IMR-90 (cell line): ENCODE measurements at regions not wholly inside any gene's neighbourhood (a gene's known extent, or its start where the extent isn't known, plus 50 kb on each side); places are given as distances from the start of the nearest gene placed in this dataset.
A peak's percentile ranks its signal among the peaks of the same experiment; 100 is the strongest.

Source experiments
- ATAC-seq: fragments of 200-7000 bp; cut with Tn5 transposase; 2 replicates; pipeline ENCODE4 v1.9.1; 2020; ENCODE audit warnings: low read depth, mild to moderate bottlenecking, moderate library complexity
- BruUV-seq: library from RNA; stranded (reverse); fragments of 400-500 nt; replicated peaks from 2 replicates; lab custom pipeline; 2021; lab: Mats Ljungman, UMichigan
- CTCF ChIA-PET: fragments of 300-600 bp; formaldehyde crosslinking; extraction: SDS; loops from one replicate; lab custom pipeline; 2021; ENCODE audit warnings: antibody characterized with exemption; lab: Yijun Ruan, JAX
- POLR2A ChIA-PET: fragments of 300-600 bp; sonication (Branson Sonifier 250); formaldehyde crosslinking; loops from one replicate; lab custom pipeline; 2022; ENCODE audit warnings: antibody characterized with exemption; ENCODE audit not compliant: unreplicated experiment; lab: Charles Lee
- DNase-seq: peaks from one replicate; pipeline ENCODE4 v3.0.0; 2013
- H2AFZ ChIP-seq: replicated peaks from 2 replicates; pipeline ENCODE3; 2013; ENCODE audit warnings: low read length, mild to moderate bottlenecking; ENCODE audit not compliant: poor library complexity
- H2AK5ac ChIP-seq: 2 replicates; pipeline ENCODE4 v1.6.1; 2013; ENCODE audit warnings: low read depth, low read length, inconsistent platforms
- H2AK9ac ChIP-seq: replicated peaks from 2 replicates; pipeline ENCODE3; 2013; ENCODE audit warnings: mild to moderate bottlenecking, low read depth, low read length, moderate library complexity; ENCODE audit not compliant: poor library complexity
- H2BK120ac ChIP-seq: 2 replicates; pipeline ENCODE4 v1.6.1; 2013; ENCODE audit warnings: low read depth, low read length, inconsistent platforms
- H2BK15ac ChIP-seq: 3 replicates; pipeline ENCODE4 v1.6.1; 2013; ENCODE audit warnings: low read depth, low read length, inconsistent platforms
- H2BK20ac ChIP-seq: 2 replicates; pipeline ENCODE4 v1.6.1; 2013; ENCODE audit warnings: low read depth, mild to moderate bottlenecking, inconsistent platforms, low read length, moderate library complexity
- H2BK5ac ChIP-seq: 2 replicates; pipeline ENCODE4 v1.6.1; 2013; ENCODE audit warnings: mild to moderate bottlenecking, low read depth, low read length, inconsistent platforms; ENCODE audit not compliant: poor library complexity, severe bottlenecking
- H3K14ac ChIP-seq: replicated peaks from 2 replicates; pipeline ENCODE4 v1.6.1; 2013; ENCODE audit warnings: low read depth, low read length, inconsistent platforms
- H3K18ac ChIP-seq: 2 replicates; pipeline ENCODE4 v1.6.1; 2013; ENCODE audit warnings: low read depth, low read length, control low read depth
- H3K23ac ChIP-seq: 2 replicates; pipeline ENCODE4 v1.6.1; 2013; ENCODE audit warnings: low read depth, low read length, inconsistent platforms
- H3K27ac ChIP-seq: 2 replicates; pipeline ENCODE4 v1.5.1; 2013; ENCODE audit warnings: mild to moderate bottlenecking, control low read depth, low read length; ENCODE audit not compliant: insufficient read depth
- H3K27me3 ChIP-seq: 2 replicates; pipeline ENCODE4 v1.6.1; 2013; ENCODE audit warnings: low read length; ENCODE audit not compliant: control insufficient read depth, insufficient read depth
- H3K36me3 ChIP-seq: 2 replicates; pipeline ENCODE4 v1.6.1; 2013; ENCODE audit warnings: low read length, mixed read lengths; ENCODE audit not compliant: control insufficient read depth, insufficient read depth
- H3K4ac ChIP-seq: 2 replicates; pipeline ENCODE4 v1.6.1; 2013; ENCODE audit warnings: low read depth, low read length, inconsistent platforms
- H3K4me1 ChIP-seq: 2 replicates; pipeline ENCODE4 v1.6.1; 2013; ENCODE audit warnings: low read length, mixed read lengths; ENCODE audit not compliant: control insufficient read depth, insufficient read depth
- H3K4me2 ChIP-seq: 2 replicates; pipeline ENCODE4 v1.6.1; 2013; ENCODE audit warnings: low read depth, mild to moderate bottlenecking, control low read depth, low read length, moderate library complexity
- H3K4me3 ChIP-seq: 2 replicates; pipeline ENCODE4 v1.5.1; 2013; ENCODE audit warnings: low read depth, mild to moderate bottlenecking, control low read depth, low read length, moderate library complexity; ENCODE audit not compliant: insufficient read depth
- H3K56ac ChIP-seq: 2 replicates; pipeline ENCODE4 v1.6.1; 2013; ENCODE audit warnings: low read length, inconsistent platforms; ENCODE audit not compliant: insufficient read depth; ENCODE audit errors: extremely low read depth
- H3K79me1 ChIP-seq, 2 experiments: 2 replicates each; pipeline ENCODE4 v1.6.1; 2013; ENCODE audit warnings: low read length in 2 of 2, inconsistent platforms in 1 of 2, low read depth in 1 of 2
- H3K9ac ChIP-seq: 2 replicates; pipeline ENCODE4 v1.6.1; 2013; ENCODE audit warnings: low read depth, low read length, control low read depth
- H3K9me1 ChIP-seq: 2 replicates; pipeline ENCODE4 v1.6.1; 2013; ENCODE audit warnings: low read length, inconsistent platforms; ENCODE audit not compliant: insufficient read depth
- H3K9me3 ChIP-seq: 2 replicates; pipeline ENCODE4 v1.6.1; 2013; ENCODE audit warnings: low read length; ENCODE audit not compliant: control insufficient read depth, insufficient read depth
- H4K20me1 ChIP-seq: 2 replicates; pipeline ENCODE4 v1.6.1; 2013; ENCODE audit warnings: low read length, inconsistent platforms; ENCODE audit not compliant: insufficient read depth
- H4K5ac ChIP-seq: 2 replicates; pipeline ENCODE4 v1.6.1; 2013; ENCODE audit warnings: mild to moderate bottlenecking, low read depth, low read length, control low read depth
- H4K8ac ChIP-seq, 2 experiments: 2 replicates each; pipeline ENCODE4 v1.6.1; 2013; ENCODE audit warnings: low read depth in 2 of 2, low read length in 2 of 2, control low read depth in 1 of 2, inconsistent platforms in 1 of 2
- H4K91ac ChIP-seq: 2 replicates; pipeline ENCODE4 v1.6.1; 2013; ENCODE audit warnings: low read depth, low read length, inconsistent platforms; ENCODE audit not compliant: insufficient read depth
- CEBPB ChIP-seq: IDR thresholded peaks from 2 replicates; pipeline ENCODE4 v1.6.1; 2012; ENCODE audit warnings: low read depth, low read length, improper control_type of control experiment
- WGBS, 2 experiments: methylation state at CpG; one replicate each; pipeline versions ENCODE4 v1.1.5 to v1.1.7; 2013; ENCODE audit warnings: missing lambda C conversion rate in 2 of 2; ENCODE audit not compliant: insufficient read length in 1 of 2; ENCODE audit errors: extremely low coverage in 2 of 2; 5-methylcytosine and 5-hydroxymethylcytosine counted together
- dilution Hi-C: fragments of 300-500 bp; cut with HindIII; formaldehyde crosslinking; loops from one replicate; pipeline ENCODE4 v1.14.3; 2018; ENCODE audit warnings: low sequenced_read_pairs; ENCODE audit not compliant: unreplicated experiment
- in situ Hi-C: fragments of 300-500 bp; cut with MboI; formaldehyde crosslinking; loops from 3 replicates; pipeline ENCODE4 v1.14.3; 2019; ENCODE audit warnings: low sequenced_read_pairs, inconsistent platforms, mixed read lengths
- intact Hi-C: fragments of 100-400 bp; cut with micrococcal nuclease; formaldehyde crosslinking; loops from 2 replicates; pipeline ENCODE4 v1.10.0; 2022
- TF ChIP-seq, protein P1 (sequence below): fragments of 150-350 bp; IDR thresholded peaks from 2 replicates; pipeline ENCODE4 v1.6.1; 2016; ENCODE audit warnings: low read depth, mild to moderate bottlenecking, low read length, moderate library complexity, borderline replicate concordance

DNA sequence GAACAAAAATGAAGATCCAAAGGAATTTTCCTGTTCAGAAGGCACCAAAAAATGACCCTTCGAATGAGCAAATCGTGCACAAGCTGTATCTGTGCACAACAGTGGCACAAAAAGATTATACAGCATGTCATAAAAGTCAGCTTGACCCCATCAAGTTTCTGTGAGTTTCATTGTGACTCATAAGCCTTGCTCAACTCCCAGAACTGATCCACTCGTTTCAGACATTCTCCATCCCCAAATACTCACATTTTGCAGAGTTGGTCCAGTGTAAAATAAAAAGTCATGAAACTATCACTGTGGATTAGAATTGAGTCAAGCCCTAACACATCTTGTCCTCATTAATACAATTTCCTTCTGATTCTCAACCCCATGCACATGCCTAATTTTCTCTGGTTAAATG, 174.7 kb upstream of the PKN2 start:
- no peak overlapping the region for H3K14ac ChIP-seq
- 0 out of 2 replicates have a peak, but pooled peaks have one; percentile 21 for ATAC-seq

More for the DNA sequence above, 174.7 kb upstream of the PKN2 start:
- no peak overlapping the region for H4K8ac ChIP-seq
- no CpG with 5 or more reads among the region's 3 CpGs for WGBS, 2 experiments
- H2AK5ac ChIP-seq = no peak overlapping the region
- H2AK9ac ChIP-seq = no peak overlapping the region
- H2BK20ac ChIP-seq = no peak overlapping the region
- H3K79me1 ChIP-seq = no peaks in the 10 kb centered on the region
- H3K18ac ChIP-seq = no peak overlapping the region
- no peak overlapping the region for H2BK15ac ChIP-seq
- no peak overlapping the region for H2BK120ac ChIP-seq
- no peaks in the 10 kb centered on the region for H3K36me3 ChIP-seq
- no peak overlapping the region for H4K91ac ChIP-seq
- no peak overlapping the region for H3K56ac ChIP-seq
- no peaks in the 10 kb centered on the region for H4K20me1 ChIP-seq
- H3K4ac ChIP-seq = no peak overlapping the region
- no peaks in the 10 kb centered on the region for H3K9me1 ChIP-seq
- H3K27ac ChIP-seq = no peak overlapping the region
- 0 out of 2 replicates have a peak, but pooled peaks have one; percentile 10 for TF ChIP-seq CEBPB
- TF ChIP-seq, protein P1, sequence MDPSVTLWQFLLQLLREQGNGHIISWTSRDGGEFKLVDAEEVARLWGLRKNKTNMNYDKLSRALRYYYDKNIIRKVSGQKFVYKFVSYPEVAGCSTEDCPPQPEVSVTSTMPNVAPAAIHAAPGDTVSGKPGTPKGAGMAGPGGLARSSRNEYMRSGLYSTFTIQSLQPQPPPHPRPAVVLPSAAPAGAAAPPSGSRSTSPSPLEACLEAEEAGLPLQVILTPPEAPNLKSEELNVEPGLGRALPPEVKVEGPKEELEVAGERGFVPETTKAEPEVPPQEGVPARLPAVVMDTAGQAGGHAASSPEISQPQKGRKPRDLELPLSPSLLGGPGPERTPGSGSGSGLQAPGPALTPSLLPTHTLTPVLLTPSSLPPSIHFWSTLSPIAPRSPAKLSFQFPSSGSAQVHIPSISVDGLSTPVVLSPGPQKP = no peak
- dilution Hi-C loops (no loop called here), intact Hi-C loops (no loop called here), in situ Hi-C loops (no loop called here)
- no peaks in the 10 kb centered on the region for H3K4me1 ChIP-seq
- no peak overlapping the region for H3K4me2 ChIP-seq
- no peaks in the 10 kb centered on the region for H3K27me3 ChIP-seq
- ChIA-PET POLR2A (no interaction called here), CTCF (no interaction called here)
- no peaks in the 10 kb centered on the region for H3K9me3 ChIP-seq
- no peak overlapping the region for H2BK5ac ChIP-seq
- H3K4me3 ChIP-seq = no peak overlapping the region
- H3K9ac ChIP-seq = no peak overlapping the region
- no TSS peak for BruUV-seq
- no peak overlapping the region for H4K5ac ChIP-seq
- H3K23ac ChIP-seq = no peak overlapping the region
- no peak overlapping the region for H2AFZ ChIP-seq
- peak; percentile 31 for DNase-seq
